SK-N-SH treated with all-trans-retinoic acid at 6 μM for 48 hours (cell line): ENCODE measurements at regions not wholly inside any gene's neighbourhood (a gene's known extent, or its start where the extent isn't known, plus 50 kb on each side); places are given as distances from the start of the nearest gene placed in this dataset.
A peak's percentile ranks its signal among the peaks of the same experiment; 100 is the strongest.
"Not testable (repeated sequence)": the region's sequence is repeated elsewhere in the genome, so short reads cannot be mapped to it uniquely, and the experiment has no call there.

ENCODE experiments used
- ATAC-seq: fragments of 200-7000 bp; cut with Tn5 transposase; 3 replicates; pipeline ENCODE4 v1.9.1; 2020; ENCODE audit warnings: mild to moderate bottlenecking, moderate library complexity
- ARNTL ChIP-seq: fragments of 450-650 bp; formaldehyde crosslinking; IDR thresholded peaks from 2 replicates; pipeline ENCODE4 v1.5.0; 2020; ENCODE audit warnings: low read depth, mild to moderate bottlenecking, moderate library complexity, borderline replicate concordance
- BACH2 ChIP-seq: fragments of 250-450 bp; sonication (Bioruptor Pico); IDR thresholded peaks from 2 replicates; pipeline ENCODE4 v1.9.0; 2021; ENCODE audit warnings: mild to moderate bottlenecking, borderline replicate concordance
- CREB5 ChIP-seq: fragments of 250-450 bp; sonication (Bioruptor Pico); IDR thresholded peaks from 2 replicates; pipeline ENCODE4 v1.5.1; 2020; ENCODE audit warnings: low read depth, mild to moderate bottlenecking, moderate library complexity
- CSDC2 ChIP-seq: fragments of 250-450 bp; sonication (Bioruptor Pico); IDR thresholded peaks from 2 replicates; pipeline ENCODE4 v1.5.0; 2020; ENCODE audit warnings: mild to moderate bottlenecking, moderate library complexity
- CSRNP3 ChIP-seq: fragments of 250-450 bp; sonication (Bioruptor Pico); IDR thresholded peaks from 2 replicates; pipeline ENCODE4 v1.5.1; 2021; ENCODE audit warnings: mild to moderate bottlenecking, moderate library complexity
- ESRRG ChIP-seq: fragments of 250-450 bp; sonication (Bioruptor Pico); IDR thresholded peaks from 2 replicates; pipeline ENCODE4 v1.6.1; 2021; ENCODE audit warnings: mild to moderate bottlenecking
- ISL1 ChIP-seq: fragments of 250-450 bp; sonication (Bioruptor Pico); IDR thresholded peaks from 2 replicates; pipeline ENCODE4 v2.1.2; 2022; ENCODE audit warnings: mild to moderate bottlenecking, moderate library complexity
- OSR1 ChIP-seq: fragments of 250-450 bp; sonication (Bioruptor Pico); IDR thresholded peaks from 2 replicates; pipeline ENCODE4 v1.8.0; 2022; ENCODE audit warnings: moderate library complexity, mild to moderate bottlenecking, inconsistent platforms
- POU6F1 ChIP-seq: fragments of 250-450 bp; sonication (Bioruptor Pico); IDR thresholded peaks from 2 replicates; pipeline ENCODE4 v1.8.0; 2021; ENCODE audit warnings: low read depth, mild to moderate bottlenecking, moderate library complexity, borderline replicate concordance
- RARB ChIP-seq: fragments of 250-450 bp; sonication (Bioruptor Pico); IDR thresholded peaks from 2 replicates; pipeline ENCODE4 v1.8.0; 2021; ENCODE audit warnings: mild to moderate bottlenecking, moderate library complexity
- SNAI2 ChIP-seq: fragments of 250-450 bp; sonication (Bioruptor Pico); IDR thresholded peaks from 2 replicates; pipeline ENCODE4 v1.5.0; 2020; ENCODE audit warnings: mild to moderate bottlenecking, moderate library complexity
- TOX ChIP-seq: fragments of 250-450 bp; sonication (Bioruptor Pico); IDR thresholded peaks from 2 replicates; pipeline ENCODE4 v1.8.0; 2021; ENCODE audit warnings: mild to moderate bottlenecking, moderate library complexity, borderline replicate concordance
- ZC3H10 ChIP-seq: fragments of 250-450 bp; sonication (Bioruptor Pico); IDR thresholded peaks from 2 replicates; pipeline ENCODE4 v1.5.1; 2021; ENCODE audit warnings: mild to moderate bottlenecking, moderate library complexity
- ZFP3 ChIP-seq: fragments of 250-450 bp; sonication (Bioruptor Pico); IDR thresholded peaks from 2 replicates; pipeline ENCODE4 v1.5.0; 2020; ENCODE audit warnings: mild to moderate bottlenecking, moderate library complexity
- ZNF565 ChIP-seq: fragments of 450-650 bp; formaldehyde crosslinking; conservative IDR thresholded peaks from 2 replicates; pipeline ENCODE4 v1.5.0; 2020; ENCODE audit warnings: low read depth, mild to moderate bottlenecking, moderate library complexity
- ZNF70 ChIP-seq: fragments of 450-650 bp; formaldehyde crosslinking; IDR thresholded peaks from 2 replicates; pipeline ENCODE4 v1.5.0; 2020; ENCODE audit warnings: mild to moderate bottlenecking, moderate library complexity
- TF ChIP-seq, protein P1 (sequence below): fragments of 250-450 bp; sonication (Bioruptor Pico); IDR thresholded peaks from 2 replicates; pipeline ENCODE4 v1.5.0; 2020; ENCODE audit warnings: mild to moderate bottlenecking, moderate library complexity

DNA sequence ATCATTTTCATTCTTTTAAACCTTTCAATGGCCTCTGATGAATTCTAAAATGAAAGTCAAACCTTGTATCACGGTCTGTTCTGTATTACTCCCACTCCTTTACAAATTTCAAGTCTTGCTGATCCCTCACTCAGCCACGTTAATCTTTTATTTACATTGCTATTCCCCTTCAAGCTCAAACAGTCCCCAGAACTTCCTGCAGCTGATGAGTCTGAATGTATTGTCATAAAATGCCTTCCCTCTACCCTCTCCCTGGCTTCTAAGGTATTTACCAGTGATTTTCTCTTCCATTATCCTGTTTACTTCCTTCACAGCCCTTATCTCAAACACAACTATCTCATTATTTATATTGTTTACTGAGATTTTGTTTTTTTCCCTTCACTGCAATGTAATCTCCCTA, 562.3 kb upstream of the C9orf72 start:
- TF ChIP-seq RARB (CRISPR knock-in tag) (no peak), CREB5 (CRISPR knock-in tag) (no peak), ISL1 (no peak), ARNTL (CRISPR knock-in tag) (no peak), OSR1 (CRISPR knock-in tag) (no peak), POU6F1 (CRISPR knock-in tag) (no peak), CSDC2 (CRISPR knock-in tag) (no peak), SNAI2 (no peak), ZNF70 (no peak), ZNF565 (CRISPR knock-in tag) (no peak)
- ATAC-seq, result no peak

DNA sequence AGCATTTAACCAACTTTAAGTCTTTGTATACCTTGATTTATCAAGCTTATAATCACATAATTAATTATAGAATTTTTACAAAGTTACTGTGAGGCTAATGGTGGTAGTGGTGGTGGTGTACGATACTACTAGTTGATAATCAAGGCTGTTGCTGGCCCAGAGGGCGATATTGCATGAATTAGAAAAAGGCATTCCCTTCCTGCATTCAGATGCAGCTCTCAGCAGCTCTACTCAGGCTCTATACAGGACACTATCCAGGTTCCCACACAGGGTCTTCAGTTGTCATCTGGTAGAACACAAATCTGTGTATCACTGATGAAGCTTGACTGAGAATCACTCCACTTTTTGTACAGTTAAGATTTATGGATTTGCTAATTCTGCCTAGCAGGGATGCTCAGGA, 562.8 kb upstream of the C9orf72 start:
- ATAC-seq, result no peak
- no peak for TF ChIP-seq ZNF70
- TF ChIP-seq SNAI2, result no peak
- TF ChIP-seq OSR1 (CRISPR knock-in tag), result no peak
- TF ChIP-seq, protein P1, sequence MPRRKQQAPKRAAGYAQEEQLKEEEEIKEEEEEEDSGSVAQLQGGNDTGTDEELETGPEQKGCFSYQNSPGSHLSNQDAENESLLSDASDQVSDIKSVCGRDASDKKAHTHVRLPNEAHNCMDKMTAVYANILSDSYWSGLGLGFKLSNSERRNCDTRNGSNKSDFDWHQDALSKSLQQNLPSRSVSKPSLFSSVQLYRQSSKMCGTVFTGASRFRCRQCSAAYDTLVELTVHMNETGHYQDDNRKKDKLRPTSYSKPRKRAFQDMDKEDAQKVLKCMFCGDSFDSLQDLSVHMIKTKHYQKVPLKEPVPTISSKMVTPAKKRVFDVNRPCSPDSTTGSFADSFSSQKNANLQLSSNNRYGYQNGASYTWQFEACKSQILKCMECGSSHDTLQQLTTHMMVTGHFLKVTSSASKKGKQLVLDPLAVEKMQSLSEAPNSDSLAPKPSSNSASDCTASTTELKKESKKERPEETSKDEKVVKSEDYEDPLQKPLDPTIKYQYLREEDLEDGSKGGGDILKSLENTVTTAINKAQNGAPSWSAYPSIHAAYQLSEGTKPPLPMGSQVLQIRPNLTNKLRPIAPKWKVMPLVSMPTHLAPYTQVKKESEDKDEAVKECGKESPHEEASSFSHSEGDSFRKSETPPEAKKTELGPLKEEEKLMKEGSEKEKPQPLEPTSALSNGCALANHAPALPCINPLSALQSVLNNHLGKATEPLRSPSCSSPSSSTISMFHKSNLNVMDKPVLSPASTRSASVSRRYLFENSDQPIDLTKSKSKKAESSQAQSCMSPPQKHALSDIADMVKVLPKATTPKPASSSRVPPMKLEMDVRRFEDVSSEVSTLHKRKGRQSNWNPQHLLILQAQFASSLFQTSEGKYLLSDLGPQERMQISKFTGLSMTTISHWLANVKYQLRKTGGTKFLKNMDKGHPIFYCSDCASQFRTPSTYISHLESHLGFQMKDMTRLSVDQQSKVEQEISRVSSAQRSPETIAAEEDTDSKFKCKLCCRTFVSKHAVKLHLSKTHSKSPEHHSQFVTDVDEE (CRISPR knock-in tag), result no peak
- no peak for TF ChIP-seq BACH2 (CRISPR knock-in tag)
- no peak for TF ChIP-seq RARB (CRISPR knock-in tag)
- no peak for TF ChIP-seq ARNTL (CRISPR knock-in tag)
- no peak for TF ChIP-seq TOX (CRISPR knock-in tag)
- TF ChIP-seq CREB5 (CRISPR knock-in tag), result no peak
- no peak for TF ChIP-seq ZC3H10 (CRISPR knock-in tag)
- TF ChIP-seq ZFP3 (CRISPR knock-in tag), result no peak
- no peak for TF ChIP-seq ISL1
- no peak for TF ChIP-seq ESRRG (CRISPR knock-in tag)
- no peak for TF ChIP-seq ZNF565 (CRISPR knock-in tag)

- ATAC-seq, result not testable (repeated sequence)
Measured at GRCh38 chr9:28147430-28147829, 574.1 kb upstream of the C9orf72 start.

GRCh38 chr9:28147923-28148597, 574.8 kb upstream of the C9orf72 start:
- not testable (repeated sequence) for ATAC-seq

DNA sequence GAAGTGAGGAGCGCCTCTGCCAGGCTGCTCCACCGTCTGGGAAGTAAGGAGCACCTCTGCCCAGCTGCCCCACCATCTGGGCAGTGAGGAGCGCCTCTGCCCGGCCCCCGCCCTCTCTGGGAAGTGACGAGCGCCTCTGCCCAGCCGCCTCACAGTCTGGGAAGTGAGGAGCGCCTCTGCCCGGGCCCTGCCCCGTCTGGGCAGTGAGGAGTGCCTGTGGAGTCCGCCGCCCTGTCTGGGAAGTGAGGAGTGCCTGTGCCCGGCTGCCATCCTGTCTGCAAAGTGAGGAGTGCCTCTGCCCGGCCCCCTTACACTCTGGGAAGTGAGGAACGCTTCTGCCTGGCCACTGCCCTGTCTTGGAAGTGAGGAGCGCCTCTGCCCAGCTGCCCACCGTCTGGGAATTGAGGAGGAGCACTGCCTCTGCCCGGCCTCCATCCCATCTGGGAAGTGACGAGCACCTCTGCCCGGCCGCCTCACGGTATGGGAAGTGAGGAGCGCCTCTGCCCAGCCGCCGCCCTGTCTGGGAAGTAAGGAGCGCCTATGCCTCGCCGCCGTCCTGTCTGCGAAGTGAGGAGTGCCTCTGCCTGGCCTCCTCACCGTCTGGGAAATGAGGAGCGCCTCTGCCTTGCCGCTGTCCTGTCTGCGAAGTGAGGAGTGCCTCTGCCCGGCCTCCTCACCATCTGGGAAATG, 576.2 kb upstream of the C9orf72 start:
- not testable (repeated sequence) for ATAC-seq

GRCh38 chr9:28155067-28155466, 581.8 kb upstream of the C9orf72 start:
- TF ChIP-seq ISL1 (peak; percentile 79), CSRNP3 (CRISPR knock-in tag) (no peak), CSDC2 (CRISPR knock-in tag) (peak; percentile 21; the same call in 1 of the 2 replicates)
- TF ChIP-seq, all 23 proteins: peak for 2
- ATAC-seq, result no peak
